ENCODE measurements at regions not wholly inside any gene's neighbourhood (a gene's known extent, or its start where the extent isn't known, plus 50 kb on each side); places are given as distances from the start of the nearest gene placed in this dataset.

DNA sequence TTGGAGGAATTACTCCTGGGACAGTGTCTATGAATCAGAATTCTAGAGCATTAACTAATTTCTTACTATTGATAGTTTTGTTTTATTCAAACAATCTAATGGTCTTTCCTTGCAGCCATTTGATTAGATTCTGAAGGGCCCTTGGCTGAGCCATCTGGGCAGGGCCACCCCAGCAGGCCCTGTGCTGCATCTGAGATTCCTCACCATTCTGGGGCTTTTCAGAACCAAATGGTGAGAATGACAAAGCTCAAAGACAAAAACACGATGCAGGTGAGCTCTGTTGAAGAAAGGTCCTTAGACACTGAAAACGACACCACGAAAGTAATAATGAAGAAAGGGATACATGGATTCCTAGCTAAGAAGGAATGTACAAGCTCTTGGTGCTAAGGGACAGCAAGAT is 321.0 kb upstream of the IRX4 start:
- intact Hi-C loops (cut with micrococcal nuclease) = no loop called here
- no peak for ATAC-seq
- Histone ChIP-seq H2AFZ (ENCODE audit: low read length) (no peak overlapping the region), H3K27ac (ENCODE audit: low read length) (no peak overlapping the region), H3K9me3 (ENCODE audit: low read length) (no peaks in the 10 kb centered on the region), H4K20me1 (ENCODE audit: low read length) (no peaks in the 10 kb centered on the region), H3K4me1 (ENCODE audit: insufficient read depth, low read length) (no peaks in the 10 kb centered on the region), H3K79me2 (ENCODE audit: low read length) (no peaks in the 10 kb centered on the region), H3K9me2 (replicated peaks; ENCODE audit: low read length) (no peaks in the 10 kb centered on the region), H3F3A (ENCODE audit: low read length, unreplicated experiment) (no peaks in the 10 kb centered on the region), H3K4me2 (ENCODE audit: low read length) (no peak overlapping the region), H3K27me3 (ENCODE audit: low read length) (peaks cover 68% of the 10 kb centered on the region), H3K4me3 (ENCODE audit: low read length) (no peak overlapping the region), H3K36me3 (ENCODE audit: low read depth, low read length) (no peaks in the 10 kb centered on the region), H3K9ac (ENCODE audit: low read length) (no peak overlapping the region)
- ChIA-PET POLR2A (ENCODE audit: unreplicated experiment) (interaction anchor here (0.7 kb wide), 1 partner anchor 294 kb away, joined by 4 read pairs; no protein-coding TSS in a partner anchor), CTCF (no interaction called here)
- TF ChIP-seq EZH2 (IDR thresholded peaks at IDR 0.05; ENCODE audit: low read length, unreplicated experiment) (no peak), EZH2phosphoT487 (IDR thresholded peaks at IDR 0.05; ENCODE audit: borderline replicate concordance, low read length) (no peak)
- TF ChIP-seq, protein P1, sequence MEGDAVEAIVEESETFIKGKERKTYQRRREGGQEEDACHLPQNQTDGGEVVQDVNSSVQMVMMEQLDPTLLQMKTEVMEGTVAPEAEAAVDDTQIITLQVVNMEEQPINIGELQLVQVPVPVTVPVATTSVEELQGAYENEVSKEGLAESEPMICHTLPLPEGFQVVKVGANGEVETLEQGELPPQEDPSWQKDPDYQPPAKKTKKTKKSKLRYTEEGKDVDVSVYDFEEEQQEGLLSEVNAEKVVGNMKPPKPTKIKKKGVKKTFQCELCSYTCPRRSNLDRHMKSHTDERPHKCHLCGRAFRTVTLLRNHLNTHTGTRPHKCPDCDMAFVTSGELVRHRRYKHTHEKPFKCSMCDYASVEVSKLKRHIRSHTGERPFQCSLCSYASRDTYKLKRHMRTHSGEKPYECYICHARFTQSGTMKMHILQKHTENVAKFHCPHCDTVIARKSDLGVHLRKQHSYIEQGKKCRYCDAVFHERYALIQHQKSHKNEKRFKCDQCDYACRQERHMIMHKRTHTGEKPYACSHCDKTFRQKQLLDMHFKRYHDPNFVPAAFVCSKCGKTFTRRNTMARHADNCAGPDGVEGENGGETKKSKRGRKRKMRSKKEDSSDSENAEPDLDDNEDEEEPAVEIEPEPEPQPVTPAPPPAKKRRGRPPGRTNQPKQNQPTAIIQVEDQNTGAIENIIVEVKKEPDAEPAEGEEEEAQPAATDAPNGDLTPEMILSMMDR (conservative IDR thresholded peaks at IDR 0.05; ENCODE audit: low read depth, low read length) = no peak
- no peak for DNase-seq
- BruUV-seq (replicated peaks) = no TSS peak

DNA sequence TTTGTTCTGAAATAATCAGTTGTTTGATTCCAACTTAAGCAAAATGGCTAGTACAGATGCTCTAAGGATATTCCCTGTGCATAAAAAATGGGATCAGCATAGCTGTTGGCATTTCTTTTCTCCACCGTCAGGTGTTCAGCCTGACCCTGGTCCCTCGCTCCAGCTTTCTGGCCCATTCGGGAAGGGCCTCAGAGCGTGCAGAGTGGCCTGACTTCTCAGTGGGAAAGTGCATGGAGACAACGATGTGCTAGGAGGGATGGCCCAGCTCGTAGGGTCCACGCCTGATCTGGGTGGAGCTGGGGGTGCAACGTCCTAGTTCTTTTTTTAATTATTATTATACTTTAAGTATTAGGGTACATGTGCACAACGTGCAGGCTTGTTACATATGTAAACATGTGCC is 319.1 kb upstream of the IRX4 start:
- H4K20me1 ChIP-seq (ENCODE audit: low read length) = no peaks in the 10 kb centered on the region
- no peak overlapping the region for H3K27ac ChIP-seq (ENCODE audit: low read length)
- H3K9me2 ChIP-seq (replicated peaks; ENCODE audit: low read length) = no peaks in the 10 kb centered on the region
- H3K4me1 ChIP-seq (ENCODE audit: insufficient read depth, low read length) = no peaks in the 10 kb centered on the region
- BruUV-seq (replicated peaks) = no TSS peak
- no peaks in the 10 kb centered on the region for H3K79me2 ChIP-seq (ENCODE audit: low read length)
- CTCF ChIA-PET = no interaction called here
- no peaks in the 10 kb centered on the region for H3K9me3 ChIP-seq (ENCODE audit: low read length)
- DNase-seq (no peak), ATAC-seq (no peak)
- no peaks in the 10 kb centered on the region for H3K36me3 ChIP-seq (ENCODE audit: low read depth, low read length)
- no peak overlapping the region for H3K9ac ChIP-seq (ENCODE audit: low read length)
- no peaks in the 10 kb centered on the region for H3F3A ChIP-seq (ENCODE audit: low read length, unreplicated experiment)
- intact Hi-C loops (cut with micrococcal nuclease) = no loop called here
- no peak overlapping the region for H3K4me3 ChIP-seq (ENCODE audit: low read length)
- peaks cover 67% of the 10 kb centered on the region for H3K27me3 ChIP-seq (ENCODE audit: low read length)
- POLR2A ChIA-PET (ENCODE audit: unreplicated experiment) = no interaction called here
- no peak for TF ChIP-seq EZH2 (IDR thresholded peaks at IDR 0.05; ENCODE audit: low read length, unreplicated experiment)
- no peak for TF ChIP-seq EZH2phosphoT487 (IDR thresholded peaks at IDR 0.05; ENCODE audit: borderline replicate concordance, low read length)
- TF ChIP-seq, protein P1 (conservative IDR thresholded peaks at IDR 0.05; ENCODE audit: low read depth, low read length) = no peak
- H2AFZ ChIP-seq (ENCODE audit: low read length) = no peak overlapping the region
- H3K4me2 ChIP-seq (ENCODE audit: low read length) = no peak overlapping the region

DNA sequence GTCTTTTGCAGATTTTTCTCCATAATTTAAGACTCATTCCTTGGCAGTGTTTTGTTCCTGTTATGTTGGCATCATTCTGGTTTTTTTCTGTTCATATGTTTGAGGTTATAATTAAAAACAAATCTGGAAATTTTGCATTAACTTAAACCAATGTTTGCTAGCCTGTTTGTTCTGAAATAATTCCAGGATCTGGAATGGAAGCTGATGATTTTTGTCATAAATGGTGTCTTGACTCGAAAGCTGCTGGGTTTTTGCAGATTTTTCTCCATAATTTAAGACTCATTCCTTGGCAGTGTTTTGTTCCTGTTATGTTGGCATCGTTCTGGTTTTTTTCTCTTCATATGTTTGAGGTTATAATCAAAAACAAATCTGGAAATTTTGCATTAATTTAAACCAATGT is 318.7 kb upstream of the IRX4 start:
- H3K9me2 ChIP-seq (replicated peaks; ENCODE audit: low read length) = no peaks in the 10 kb centered on the region
- no peaks in the 10 kb centered on the region for H3K4me1 ChIP-seq (ENCODE audit: insufficient read depth, low read length)
- no TSS peak for BruUV-seq (replicated peaks)
- H3K9ac ChIP-seq (ENCODE audit: low read length) = no peak overlapping the region
- DNase-seq (no peak), ATAC-seq (no peak)
- no peak overlapping the region for H3K27ac ChIP-seq (ENCODE audit: low read length)
- no peak overlapping the region for H2AFZ ChIP-seq (ENCODE audit: low read length)
- ChIA-PET POLR2A (ENCODE audit: unreplicated experiment) (no interaction called here), CTCF (no interaction called here)
- H3K36me3 ChIP-seq (ENCODE audit: low read depth, low read length) = no peaks in the 10 kb centered on the region
- no peak overlapping the region for H3K4me3 ChIP-seq (ENCODE audit: low read length)
- no peaks in the 10 kb centered on the region for H3F3A ChIP-seq (ENCODE audit: low read length, unreplicated experiment)
- intact Hi-C loops (cut with micrococcal nuclease) = no loop called here
- TF ChIP-seq, protein P1 (conservative IDR thresholded peaks at IDR 0.05; ENCODE audit: low read depth, low read length) = no peak
- TF ChIP-seq EZH2 (IDR thresholded peaks at IDR 0.05; ENCODE audit: low read length, unreplicated experiment) = no peak
- no peak for TF ChIP-seq EZH2phosphoT487 (IDR thresholded peaks at IDR 0.05; ENCODE audit: borderline replicate concordance, low read length)
- no peak overlapping the region for H3K4me2 ChIP-seq (ENCODE audit: low read length)
- H3K79me2 ChIP-seq (ENCODE audit: low read length) = no peaks in the 10 kb centered on the region
- no peaks in the 10 kb centered on the region for H4K20me1 ChIP-seq (ENCODE audit: low read length)
- no peaks in the 10 kb centered on the region for H3K9me3 ChIP-seq (ENCODE audit: low read length)
- H3K27me3 ChIP-seq (ENCODE audit: low read length) = peaks cover 67% of the 10 kb centered on the region
